Stimulated activated memory B cell treated with anti-CD40 and anti-IgM and Interleukin-4, amounts not matched to agents 10 μg/mL and 1 μg/mL and 100 μg/mL, for 72 hours (primary cell): ENCODE measurements at regions not wholly inside any gene's neighbourhood (a gene's known extent, or its start where the extent isn't known, plus 50 kb on each side); places are given as distances from the start of the nearest gene placed in this dataset.
A peak's percentile ranks its signal among the peaks of the same experiment; 100 is the strongest.

Experiments
- ATAC-seq: fragments of 150-1000 bp; cut with Tn5 transposase; 2 replicates; pipeline ENCODE4 v1.10.0; 2021
- H3K27ac Mint-ChIP-seq: one replicate; pipeline ENCODE4 v1.8.0; 2022; ENCODE audit warnings: mild to moderate bottlenecking, mixed read lengths
- H3K27me3 Mint-ChIP-seq: one replicate; pipeline ENCODE4 v1.8.0; 2022; ENCODE audit warnings: mixed read lengths
- H3K36me3 Mint-ChIP-seq: one replicate; pipeline ENCODE4 v1.8.0; 2022; ENCODE audit warnings: mixed read lengths
- H3K4me1 Mint-ChIP-seq: one replicate; pipeline ENCODE4 v1.8.0; 2022; ENCODE audit warnings: mixed read lengths
- H3K4me3 Mint-ChIP-seq: one replicate; pipeline ENCODE4 v1.8.0; 2022; ENCODE audit warnings: mild to moderate bottlenecking, moderate library complexity, mixed read lengths
- H3K9me3 Mint-ChIP-seq: one replicate; pipeline ENCODE4 v1.8.0; 2022; ENCODE audit warnings: mixed read lengths

GRCh38 chr18:57202881-57203280, 56.0 kb downstream of the BOD1L2 start:
- peaks cover 25% of the 10 kb centered on the region for H3K27me3 Mint-ChIP-seq
- no peak overlapping the region for H3K27ac Mint-ChIP-seq
- no peaks in the 10 kb centered on the region for H3K4me1 Mint-ChIP-seq
- ATAC-seq, result no peak
- H3K9me3 Mint-ChIP-seq, result no peaks in the 10 kb centered on the region
- H3K36me3 Mint-ChIP-seq, result no peaks in the 10 kb centered on the region
- H3K4me3 Mint-ChIP-seq, result no peak overlapping the region

- no peak for ATAC-seq
- H3K4me3 Mint-ChIP-seq, result no peak overlapping the region
- no peaks in the 10 kb centered on the region for H3K9me3 Mint-ChIP-seq
These were observed 58.8 kb downstream of the BOD1L2 start for GRCh38 chr18:57205641-57206040.

GRCh38 chr18:57207124-57207916, 60.4 kb downstream of the BOD1L2 start:
- Mint-ChIP-seq H3K9me3 (no peaks in the 10 kb centered on the region), H3K4me1 (peaks cover 9% of the 10 kb centered on the region), H3K27me3 (peaks cover 34% of the 10 kb centered on the region), H3K27ac (no peak overlapping the region), H3K4me3 (no peak overlapping the region), H3K36me3 (no peaks in the 10 kb centered on the region)
- ATAC-seq, result no peak

More at GRCh38 chr18:57205641-57206040, 58.8 kb downstream of the BOD1L2 start:
- Mint-ChIP-seq H3K27ac (no peak overlapping the region), H3K27me3 (peaks cover 35% of the 10 kb centered on the region), H3K36me3 (no peaks in the 10 kb centered on the region), H3K4me1 (peaks cover 9% of the 10 kb centered on the region)

- Mint-ChIP-seq H3K4me3 (no peak overlapping the region), H3K27ac (no peak overlapping the region), H3K36me3 (no peaks in the 10 kb centered on the region), H3K4me1 (peaks cover 9% of the 10 kb centered on the region), H3K27me3 (peaks cover 34% of the 10 kb centered on the region), H3K9me3 (no peaks in the 10 kb centered on the region)
- ATAC-seq, result no peak
These were observed 61.2 kb downstream of the BOD1L2 start for GRCh38 chr18:57208047-57208446.

- Mint-ChIP-seq H3K27me3 (peaks cover 34% of the 10 kb centered on the region), H3K9me3 (no peaks in the 10 kb centered on the region), H3K36me3 (no peaks in the 10 kb centered on the region), H3K4me1 (peaks cover 9% of the 10 kb centered on the region), H3K27ac (no peak overlapping the region), H3K4me3 (no peak overlapping the region)
- peak; percentile 35 for ATAC-seq
These were observed 62.8 kb downstream of the BOD1L2 start for GRCh38 chr18:57209713-57210106.

GRCh38 chr18:57210107-57210715, 63.3 kb downstream of the BOD1L2 start:
- peaks cover 34% of the 10 kb centered on the region for H3K27me3 Mint-ChIP-seq

GRCh38 chr18:57210716-57211411, 64.0 kb downstream of the BOD1L2 start:
- no peak for ATAC-seq
- Mint-ChIP-seq H3K9me3 (no peaks in the 10 kb centered on the region), H3K27ac (no peak overlapping the region), H3K27me3 (peaks cover 34% of the 10 kb centered on the region), H3K4me1 (peaks cover 9% of the 10 kb centered on the region), H3K36me3 (no peaks in the 10 kb centered on the region), H3K4me3 (no peak overlapping the region)

More at GRCh38 chr18:57210107-57210715, 63.3 kb downstream of the BOD1L2 start:
- Mint-ChIP-seq H3K4me1 (peaks cover 9% of the 10 kb centered on the region), H3K4me3 (no peak overlapping the region), H3K36me3 (no peaks in the 10 kb centered on the region), H3K27ac (no peak overlapping the region), H3K9me3 (no peaks in the 10 kb centered on the region)
- ATAC-seq, result no peak

- no peaks in the 10 kb centered on the region for H3K36me3 Mint-ChIP-seq
- H3K4me3 Mint-ChIP-seq, result no peak overlapping the region
- peaks cover 34% of the 10 kb centered on the region for H3K27me3 Mint-ChIP-seq
- peaks cover 9% of the 10 kb centered on the region for H3K4me1 Mint-ChIP-seq
- H3K27ac Mint-ChIP-seq, result no peak overlapping the region
- no peak for ATAC-seq
- H3K9me3 Mint-ChIP-seq, result no peaks in the 10 kb centered on the region
These were observed 64.5 kb downstream of the BOD1L2 start for GRCh38 chr18:57211412-57211750.

GRCh38 chr18:57211776-57212175, 64.9 kb downstream of the BOD1L2 start:
- no peak for ATAC-seq
- H3K36me3 Mint-ChIP-seq, result no peaks in the 10 kb centered on the region
- H3K27ac Mint-ChIP-seq, result no peak overlapping the region
- peaks cover 9% of the 10 kb centered on the region for H3K4me1 Mint-ChIP-seq
- H3K27me3 Mint-ChIP-seq, result peaks cover 34% of the 10 kb centered on the region
- H3K4me3 Mint-ChIP-seq, result no peak overlapping the region
- H3K9me3 Mint-ChIP-seq, result no peaks in the 10 kb centered on the region

- no peak for ATAC-seq
- Mint-ChIP-seq H3K4me1 (peaks cover 9% of the 10 kb centered on the region), H3K9me3 (no peaks in the 10 kb centered on the region), H3K27ac (no peak overlapping the region), H3K4me3 (no peak overlapping the region), H3K27me3 (peaks cover 29% of the 10 kb centered on the region), H3K36me3 (no peaks in the 10 kb centered on the region)
These were observed 65.8 kb downstream of the BOD1L2 start for GRCh38 chr18:57212678-57213077.

GRCh38 chr18:57214976-57215375, 68.1 kb downstream of the BOD1L2 start:
- Mint-ChIP-seq H3K4me1 (peaks cover 2% of the 10 kb centered on the region), H3K36me3 (no peaks in the 10 kb centered on the region), H3K27me3 (peaks cover 12% of the 10 kb centered on the region), H3K9me3 (no peaks in the 10 kb centered on the region), H3K4me3 (no peak overlapping the region), H3K27ac (no peak overlapping the region)
- no peak for ATAC-seq

GRCh38 chr18:57218281-57218680, 71.4 kb downstream of the BOD1L2 start:
- Mint-ChIP-seq H3K4me1 (no peaks in the 10 kb centered on the region), H3K27ac (no peak overlapping the region), H3K36me3 (no peaks in the 10 kb centered on the region), H3K4me3 (no peak overlapping the region), H3K9me3 (no peaks in the 10 kb centered on the region), H3K27me3 (peaks cover 35% of the 10 kb centered on the region)
- no peak for ATAC-seq

- Mint-ChIP-seq H3K27ac (no peak overlapping the region), H3K4me3 (no peak overlapping the region), H3K27me3 (peaks cover 35% of the 10 kb centered on the region), H3K9me3 (no peaks in the 10 kb centered on the region), H3K36me3 (no peaks in the 10 kb centered on the region), H3K4me1 (no peaks in the 10 kb centered on the region)
- ATAC-seq, result no peak
These were observed 73.1 kb downstream of the BOD1L2 start for GRCh38 chr18:57219964-57220363.

- no peaks in the 10 kb centered on the region for H3K9me3 Mint-ChIP-seq
- no peak for ATAC-seq
- no peaks in the 10 kb centered on the region for H3K4me1 Mint-ChIP-seq
- no peaks in the 10 kb centered on the region for H3K36me3 Mint-ChIP-seq
- no peak overlapping the region for H3K4me3 Mint-ChIP-seq
- H3K27ac Mint-ChIP-seq, result no peak overlapping the region
- peaks cover 35% of the 10 kb centered on the region for H3K27me3 Mint-ChIP-seq
These were observed 73.6 kb downstream of the BOD1L2 start for GRCh38 chr18:57220480-57220879.

GRCh38 chr18:57220930-57221483, 74.1 kb downstream of the BOD1L2 start:
- Mint-ChIP-seq H3K4me1 (no peaks in the 10 kb centered on the region), H3K9me3 (no peaks in the 10 kb centered on the region), H3K4me3 (no peak overlapping the region), H3K36me3 (no peaks in the 10 kb centered on the region), H3K27me3 (peaks cover 35% of the 10 kb centered on the region), H3K27ac (no peak overlapping the region)
- no peak for ATAC-seq
